H1 (cell line): ENCODE measurements at regions not wholly inside any gene's neighbourhood (a gene's known extent, or its start where the extent isn't known, plus 50 kb on each side); places are given as distances from the start of the nearest gene placed in this dataset.

Experiments used
- CTCF ChIA-PET: fragments of 300-600 bp; sonication (Branson Sonifier 250); formaldehyde crosslinking; loops from one replicate; lab custom pipeline; 2021; ENCODE audit not compliant: partially characterized antibody; lab: Charles Lee
- POLR2A ChIA-PET: fragments of 300-600 bp; sonication (Branson Sonifier 250); formaldehyde crosslinking; loops from one replicate; lab custom pipeline; 2021; ENCODE audit warnings: inconsistent platforms; ENCODE audit not compliant: partially characterized antibody; lab: Charles Lee
- DNase-seq, 2 experiments: peaks; one replicate each; pipeline versions ENCODE4 v3.0.0 to v3.0.0-alpha.2; 2010 to 2022; ENCODE audit warnings: low spot score in 2 of 2, low read depth in 1 of 2, mixed read lengths in 1 of 2
- FAIRE-seq: peaks from 2 replicates; lab custom pipeline; 2011; peaks lifted over from hg19 to GRCh38; lab: Jason Lieb, UNC
- H2AFZ ChIP-seq: 2 replicates; pipeline ENCODE4 v1.8.1; 2012; ENCODE audit warnings: low read length, inconsistent platforms
- H2AK5ac ChIP-seq: 2 replicates; pipeline ENCODE4 v1.6.1; 2013; ENCODE audit warnings: low read depth, low read length
- H2BK120ac ChIP-seq: replicated peaks from 2 replicates; pipeline ENCODE3; 2013; ENCODE audit warnings: low read depth, low read length, inconsistent platforms
- H2BK12ac ChIP-seq: 2 replicates; pipeline ENCODE4 v1.6.1; 2013; ENCODE audit warnings: low read depth, low read length
- H2BK15ac ChIP-seq: 2 replicates; pipeline ENCODE4 v1.6.1; 2013; ENCODE audit warnings: low read length
- H2BK20ac ChIP-seq: 2 replicates; pipeline ENCODE4 v1.6.1; 2013; ENCODE audit warnings: low read length
- H2BK5ac ChIP-seq: 2 replicates; pipeline ENCODE4 v1.6.1; 2013; ENCODE audit warnings: low read depth, low read length
- H3K14ac ChIP-seq: 2 replicates; pipeline ENCODE4 v1.6.1; 2013; ENCODE audit warnings: inconsistent platforms; ENCODE audit not compliant: insufficient read length
- H3K18ac ChIP-seq: 2 replicates; pipeline ENCODE4 v1.6.1; 2013; ENCODE audit warnings: low read length; ENCODE audit errors: extremely low read depth
- H3K23ac ChIP-seq: 2 replicates; pipeline ENCODE4 v1.6.1; 2013; ENCODE audit warnings: inconsistent platforms; ENCODE audit not compliant: insufficient read length
- H3K23me2 ChIP-seq: 2 replicates; pipeline ENCODE4 v1.6.1; 2013; ENCODE audit warnings: low read depth, low read length
- H3K27ac ChIP-seq: 2 replicates; pipeline ENCODE4 v1.6.1; 2011; ENCODE audit warnings: low read depth, low read length, inconsistent platforms
- H3K27me3 ChIP-seq, 4 experiments: replicated peaks in 1 of 4; 1 replicate in 1 of 4; 2 replicates in 3 of 4; pipeline versions ENCODE4 v1.6.1 to v1.8.1; 2011 to 2013; ENCODE audit warnings: low read length in 3 of 4, mild to moderate bottlenecking in 3 of 4, inconsistent platforms in 2 of 4, mixed read lengths in 2 of 4, moderate library complexity in 1 of 4; ENCODE audit not compliant: control insufficient read depth in 3 of 4, insufficient read depth in 3 of 4; ENCODE audit errors: extremely low read depth in 1 of 4
- H3K36me3 ChIP-seq, 4 experiments: 2 replicates each; pipeline versions ENCODE4 v1.6.1 to v1.8.1; 2011 to 2013; ENCODE audit warnings: mild to moderate bottlenecking in 4 of 4, low read length in 3 of 4, moderate library complexity in 2 of 4, control low read depth in 1 of 4, inconsistent platforms in 1 of 4; ENCODE audit not compliant: insufficient read depth in 4 of 4, control insufficient read depth in 2 of 4
- H3K4ac ChIP-seq: replicated peaks from 2 replicates; pipeline ENCODE3; 2013; ENCODE audit warnings: low read length, low read depth, mixed read lengths, inconsistent platforms; ENCODE audit not compliant: insufficient read length
- H3K4me1 ChIP-seq, 4 experiments: replicated peaks in 1 of 4; 1 replicate in 1 of 4; 2 replicates in 3 of 4; pipeline versions ENCODE4 v1.6.1 to v1.8.1; 2011 to 2013; ENCODE audit warnings: low read length in 3 of 4, inconsistent platforms in 2 of 4, mixed read lengths in 1 of 4; ENCODE audit not compliant: insufficient read depth in 4 of 4, control insufficient read depth in 3 of 4
- H3K4me2 ChIP-seq, 2 experiments: 2 replicates each; pipeline versions ENCODE4 v1.6.1 to v1.8.1; 2011 to 2013; ENCODE audit warnings: low read depth in 2 of 2, low read length in 2 of 2, control low read depth in 1 of 2, inconsistent platforms in 1 of 2, mild to moderate bottlenecking in 1 of 2; ENCODE audit not compliant: insufficient read depth in 1 of 2
- H3K4me3 ChIP-seq, 4 experiments: fragments of 200-600, 300-600 bp in 1 of 4; sonication (generic), shearing (Covaris generic), sonication (Bioruptor Twin) in 1 of 4; 2 replicates each; pipeline versions ENCODE4 v1.5.1 to v1.8.1; 2011 to 2016; ENCODE audit warnings: low read length in 4 of 4, low read depth in 3 of 4, control low read depth in 2 of 4, inconsistent platforms in 2 of 4, mild to moderate bottlenecking in 2 of 4, mixed read lengths in 1 of 4, moderate library complexity in 1 of 4; ENCODE audit not compliant: insufficient read depth in 2 of 4; ENCODE audit errors: extremely low read depth in 1 of 4
- H3K56ac ChIP-seq: replicated peaks from 2 replicates; pipeline ENCODE3; 2013; ENCODE audit warnings: low read depth, mild to moderate bottlenecking, mixed read lengths, low read length, inconsistent platforms; ENCODE audit not compliant: insufficient read length
- H3K79me1 ChIP-seq: 2 replicates; pipeline ENCODE4 v1.6.1; 2013; ENCODE audit warnings: low read depth, low read length, control low read depth
- H3K79me2 ChIP-seq, 2 experiments: 2 replicates each; pipeline versions ENCODE4 v1.6.1 to v1.8.1; 2012 to 2013; ENCODE audit warnings: low read length in 2 of 2, mild to moderate bottlenecking in 2 of 2, inconsistent platforms in 1 of 2; ENCODE audit not compliant: insufficient read depth in 2 of 2, control insufficient read depth in 1 of 2
- H3K9ac ChIP-seq, 4 experiments: replicated peaks in 1 of 4; 1 replicate in 1 of 4; 2 replicates in 3 of 4; pipeline versions ENCODE4 v1.6.1 to v1.8.1; 2011 to 2013; ENCODE audit warnings: low read depth in 3 of 4, low read length in 3 of 4, control low read depth in 2 of 4, mild to moderate bottlenecking in 2 of 4, moderate library complexity in 2 of 4, inconsistent platforms in 1 of 4; ENCODE audit errors: extremely low read depth in 1 of 4
- H3K9me3 ChIP-seq, 2 experiments: 2 replicates each; pipeline versions ENCODE4 v1.6.1 to v1.8.1; 2012 to 2013; ENCODE audit warnings: mild to moderate bottlenecking in 2 of 2, moderate library complexity in 2 of 2, control low read depth in 1 of 2, inconsistent platforms in 1 of 2, low read depth in 1 of 2, low read length in 1 of 2, mixed read lengths in 1 of 2; ENCODE audit not compliant: insufficient read depth in 2 of 2
- H4K20me1 ChIP-seq, 2 experiments: replicated peaks in 1 of 2; 2 replicates each; pipeline versions ENCODE3 to v1.8.1; 2011 to 2013; ENCODE audit warnings: inconsistent platforms in 2 of 2, low read length in 2 of 2, mild to moderate bottlenecking in 1 of 2; ENCODE audit not compliant: insufficient read depth in 2 of 2, control insufficient read depth in 1 of 2
- H4K5ac ChIP-seq: 2 replicates; pipeline ENCODE4 v1.6.1; 2013; ENCODE audit warnings: low read length, low read depth, mixed read lengths, inconsistent platforms; ENCODE audit not compliant: insufficient read length
- H4K8ac ChIP-seq: 2 replicates; pipeline ENCODE4 v1.8.0; 2013; ENCODE audit warnings: mild to moderate bottlenecking, moderate library complexity, low read length, inconsistent platforms; ENCODE audit not compliant: insufficient read depth; ENCODE audit errors: extremely low read depth
- H4K91ac ChIP-seq: replicated peaks from 2 replicates; pipeline ENCODE3; 2013; ENCODE audit warnings: low read length, mixed read lengths, inconsistent platforms; ENCODE audit not compliant: insufficient read length
- CBX5 ChIP-seq: fragments of 300-800, 300-1000 bp; sonication (generic); IDR thresholded peaks from 2 replicates; pipeline ENCODE4 v1.7.1; 2016; ENCODE audit warnings: antibody characterized with exemption, low read length, low read depth
- CREB1 ChIP-seq: IDR thresholded peaks from 2 replicates; pipeline ENCODE4 v1.6.1; 2012; ENCODE audit warnings: inconsistent platforms
- HDAC6 ChIP-seq: IDR thresholded peaks from one replicate; pipeline ENCODE4 v1.7.1; 2012; ENCODE audit warnings: low read depth, mild to moderate bottlenecking, inconsistent platforms, low read length, moderate library complexity
- KDM1A ChIP-seq: fragments of 200-600, 300-600 bp; sonication (generic); IDR thresholded peaks from 2 replicates; pipeline ENCODE4 v1.7.1; 2016; ENCODE audit warnings: mild to moderate bottlenecking, low read length, borderline replicate concordance
- RBBP5 ChIP-seq: IDR thresholded peaks from 2 replicates; pipeline ENCODE4 v1.7.1; 2012; ENCODE audit warnings: low read depth, mild to moderate bottlenecking, inconsistent platforms, low read length, moderate library complexity, borderline replicate concordance
- RNF2 ChIP-seq: fragments of 200-900, 300-1000 bp; sonication (generic); IDR thresholded peaks from 2 replicates; pipeline ENCODE4 v1.7.1; 2016; ENCODE audit warnings: borderline replicate concordance, low read depth, mild to moderate bottlenecking, antibody characterized with exemption, low read length; ENCODE audit not compliant: poor library complexity, severe bottlenecking; ENCODE audit errors: missing control alignments
- RXRA ChIP-seq: IDR thresholded peaks from 2 replicates; pipeline ENCODE4 v1.6.1; 2011; ENCODE audit warnings: low read depth, mild to moderate bottlenecking, low read length, moderate library complexity; ENCODE audit not compliant: insufficient read depth
- SIRT6 ChIP-seq: IDR thresholded peaks from one replicate; pipeline ENCODE4 v1.7.1; 2012; ENCODE audit warnings: low read length, inconsistent platforms
- SIX5 ChIP-seq: IDR thresholded peaks from 2 replicates; pipeline ENCODE4 v1.6.1; 2011; ENCODE audit warnings: mild to moderate bottlenecking, low read depth, low read length
- SP2 ChIP-seq: IDR thresholded peaks from 2 replicates; pipeline ENCODE4 v1.6.1; 2012; ENCODE audit warnings: mild to moderate bottlenecking, low read length, inconsistent platforms
- ZNF274 ChIP-seq: IDR thresholded peaks from 2 replicates; pipeline ENCODE4 v1.7.0; 2012; ENCODE audit warnings: low read length, borderline replicate concordance; ENCODE audit errors: extremely low read depth
- WGBS, 2 experiments: shearing (Covaris generic) in 1 of 2; methylation state at CpG; one replicate each; pipeline versions ENCODE4 v1.1.6 to v1.1.7; 2013 to 2015; ENCODE audit warnings: low lambda C conversion rate in 2 of 2, mixed read lengths in 2 of 2, inconsistent platforms in 1 of 2, low coverage in 1 of 2, missing lambda C conversion rate in 1 of 2; ENCODE audit not compliant: insufficient replicate concordance in 2 of 2, insufficient coverage in 1 of 2, insufficient read length in 1 of 2; ENCODE audit errors: extremely low coverage in 1 of 2, missing lambda C conversion rate in 1 of 2; 5-methylcytosine and 5-hydroxymethylcytosine counted together
- TF ChIP-seq, protein P1 (sequence below): IDR thresholded peaks from 2 replicates; pipeline ENCODE4 v1.6.1; 2012; ENCODE audit warnings: inconsistent platforms

GRCh38 chr14:83470959-83471695, 1937.5 kb upstream of the SEL1L start:
- no peak overlapping the region for H3K9ac ChIP-seq
- no peak overlapping the region for H2BK12ac ChIP-seq
- H3K18ac ChIP-seq = no peak overlapping the region
- no peak overlapping the region for H4K91ac ChIP-seq
- no peak overlapping the region for H2BK5ac ChIP-seq
- H2BK15ac ChIP-seq = no peak overlapping the region
- H3K23me2 ChIP-seq = no peaks in the 10 kb centered on the region
- no peaks in the 10 kb centered on the region for H3K4me1 ChIP-seq
- no peak overlapping the region for H2AFZ ChIP-seq
- 95% methylated on average over 1 of the region's 1 CpG; no CpG with 5 or more reads in 1 of the 2 experiments for WGBS, 2 experiments
- H3K79me1 ChIP-seq = no peaks in the 10 kb centered on the region
- no peaks in the 10 kb centered on the region for H3K27me3 ChIP-seq
- no peak for DNase-seq
- no peaks in the 10 kb centered on the region for H3K79me2 ChIP-seq
- no peaks in the 10 kb centered on the region for H4K20me1 ChIP-seq
- no peaks in the 10 kb centered on the region for H3K36me3 ChIP-seq
- no peak overlapping the region for H3K56ac ChIP-seq
- H3K9me3 ChIP-seq = no peaks in the 10 kb centered on the region
- no peak overlapping the region for H3K23ac ChIP-seq
- H3K4me2 ChIP-seq = no peak overlapping the region
- no peak overlapping the region for H2AK5ac ChIP-seq
- H4K8ac ChIP-seq = no peak overlapping the region
- no peak overlapping the region for H2BK20ac ChIP-seq
- TF ChIP-seq RBBP5 = no peak
- TF ChIP-seq, protein P1, sequence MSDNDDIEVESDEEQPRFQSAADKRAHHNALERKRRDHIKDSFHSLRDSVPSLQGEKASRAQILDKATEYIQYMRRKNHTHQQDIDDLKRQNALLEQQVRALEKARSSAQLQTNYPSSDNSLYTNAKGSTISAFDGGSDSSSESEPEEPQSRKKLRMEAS = no peak
- no peak for TF ChIP-seq SP2
- no peak for TF ChIP-seq SIX5
- TF ChIP-seq CREB1 = no peak
- no peak for TF ChIP-seq HDAC6
- TF ChIP-seq RNF2 = no peak
- no peak for TF ChIP-seq RXRA
- TF ChIP-seq SIRT6 = no peak
- no peak for TF ChIP-seq CBX5
- TF ChIP-seq KDM1A = no peak
- no peak for TF ChIP-seq ZNF274
- H3K14ac ChIP-seq = no peak overlapping the region
- no peak overlapping the region for H3K27ac ChIP-seq
- no peak overlapping the region for H4K5ac ChIP-seq
- H3K4me3 ChIP-seq = no peak overlapping the region
- FAIRE-seq = no peak
- no peak overlapping the region for H2BK120ac ChIP-seq
- H3K4ac ChIP-seq = no peak overlapping the region
- ChIA-PET POLR2A (no interaction called here), CTCF (interaction anchor here (0.7 to 0.8 kb wide), 2 partner anchors 761 to 895 kb away, joined by 3 to 4 read pairs; no protein-coding TSS in a partner anchor)
